Dermis blood vessel endothelial cell (primary cell): ENCODE measurements at regions not wholly inside any gene's neighbourhood (a gene's known extent, or its start where the extent isn't known, plus 50 kb on each side); places are given as distances from the start of the nearest gene placed in this dataset.
A peak's percentile ranks its signal among the peaks of the same experiment; 100 is the strongest.
"Not testable (repeated sequence)": the region's sequence is repeated elsewhere in the genome, so short reads cannot be mapped to it uniquely, and the experiment has no call there.

Source experiments
- DNase-seq: peaks from one replicate; pipeline ENCODE4 v3.0.0; 2010

DNA sequence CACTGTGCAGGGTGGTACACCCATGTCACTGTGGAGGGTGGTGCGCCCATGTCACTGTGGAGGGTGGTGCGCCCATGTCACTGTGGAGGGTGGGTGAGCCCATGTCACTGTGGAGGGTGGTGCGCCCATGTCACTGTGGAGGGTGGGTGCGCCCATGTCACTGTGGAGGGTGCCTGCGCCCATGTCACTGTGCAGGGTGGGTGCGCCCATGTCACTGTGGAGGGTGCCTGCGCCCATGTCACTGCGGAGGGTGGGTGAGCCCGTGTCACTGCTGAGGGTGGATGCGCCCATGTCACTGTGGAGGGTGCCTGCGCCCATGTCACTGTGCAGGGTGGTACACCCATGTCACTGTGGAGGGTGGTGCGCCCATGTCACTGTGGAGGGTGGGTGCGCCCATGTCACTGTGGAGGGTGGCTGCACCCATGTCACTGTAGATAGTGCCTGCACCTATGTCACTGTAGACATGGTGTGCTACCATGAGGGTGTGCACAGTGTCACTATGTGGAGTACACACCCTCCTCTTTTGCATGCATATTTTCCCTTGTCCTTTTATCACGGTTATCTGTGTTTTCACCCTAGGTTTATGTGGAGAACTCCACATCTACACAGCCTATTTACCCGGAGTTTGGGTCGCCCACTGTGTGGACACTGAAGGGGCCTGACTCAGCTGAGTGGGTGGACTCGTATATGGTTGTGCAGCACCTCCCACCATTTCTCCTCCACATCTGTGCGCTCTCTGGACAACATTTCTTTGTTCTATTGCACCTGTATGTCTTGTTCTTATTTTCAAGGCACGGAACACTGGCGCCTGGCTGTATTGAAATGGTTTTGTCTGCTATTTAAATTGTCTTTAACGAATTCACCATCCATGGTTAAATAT lies 222.4 kb downstream of the ERMARD start:
- DNase-seq = not testable (repeated sequence)

DNA sequence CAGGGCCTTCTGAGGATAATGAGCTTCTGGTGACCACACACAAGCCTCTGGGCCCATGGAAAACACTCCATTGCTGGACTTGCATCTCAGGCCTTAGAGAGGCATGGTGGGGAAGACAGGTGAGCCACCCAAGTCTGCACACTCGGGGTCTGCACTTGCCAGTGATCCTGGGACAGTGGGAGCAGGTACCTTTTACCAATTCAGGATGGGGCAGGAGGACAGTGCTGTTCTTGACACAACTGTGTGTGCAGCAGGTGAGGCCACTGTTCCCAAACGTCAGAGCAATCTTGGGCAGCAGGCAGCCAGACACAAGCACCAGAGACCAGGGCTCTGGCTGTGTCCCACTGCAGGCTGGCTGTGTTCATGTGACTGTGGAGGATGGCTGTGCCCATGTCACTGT lies 221.3 kb downstream of the ERMARD start:
- no peak for DNase-seq

DNA sequence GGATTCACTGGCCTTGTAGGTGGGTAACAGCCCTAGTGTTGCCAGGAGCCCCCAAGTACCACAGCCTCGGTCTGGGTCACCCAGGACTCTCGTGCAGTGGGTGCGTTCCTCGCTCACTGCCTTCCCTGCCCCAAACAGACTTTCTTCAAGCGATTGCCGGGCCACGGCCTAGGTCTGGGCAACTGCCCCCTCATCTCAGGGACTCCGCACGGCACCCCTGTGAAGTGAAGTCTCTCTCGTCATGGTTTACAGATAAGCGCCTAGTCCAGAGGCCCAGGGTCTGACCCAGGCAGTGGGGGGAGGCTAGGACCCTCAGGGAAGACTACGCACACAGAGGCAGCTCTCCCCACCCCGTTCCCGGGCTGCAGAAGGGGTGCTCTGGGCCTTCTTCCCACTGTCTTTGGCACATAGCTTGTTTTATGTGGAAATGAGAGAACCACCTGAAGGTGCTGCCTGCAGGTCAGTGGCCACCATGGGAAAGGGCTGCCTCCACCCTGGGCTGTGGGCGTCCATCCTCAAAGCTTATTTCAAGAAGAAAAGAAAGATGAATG lies 220.8 kb downstream of the ERMARD start:
- DNase-seq = no peak

DNA sequence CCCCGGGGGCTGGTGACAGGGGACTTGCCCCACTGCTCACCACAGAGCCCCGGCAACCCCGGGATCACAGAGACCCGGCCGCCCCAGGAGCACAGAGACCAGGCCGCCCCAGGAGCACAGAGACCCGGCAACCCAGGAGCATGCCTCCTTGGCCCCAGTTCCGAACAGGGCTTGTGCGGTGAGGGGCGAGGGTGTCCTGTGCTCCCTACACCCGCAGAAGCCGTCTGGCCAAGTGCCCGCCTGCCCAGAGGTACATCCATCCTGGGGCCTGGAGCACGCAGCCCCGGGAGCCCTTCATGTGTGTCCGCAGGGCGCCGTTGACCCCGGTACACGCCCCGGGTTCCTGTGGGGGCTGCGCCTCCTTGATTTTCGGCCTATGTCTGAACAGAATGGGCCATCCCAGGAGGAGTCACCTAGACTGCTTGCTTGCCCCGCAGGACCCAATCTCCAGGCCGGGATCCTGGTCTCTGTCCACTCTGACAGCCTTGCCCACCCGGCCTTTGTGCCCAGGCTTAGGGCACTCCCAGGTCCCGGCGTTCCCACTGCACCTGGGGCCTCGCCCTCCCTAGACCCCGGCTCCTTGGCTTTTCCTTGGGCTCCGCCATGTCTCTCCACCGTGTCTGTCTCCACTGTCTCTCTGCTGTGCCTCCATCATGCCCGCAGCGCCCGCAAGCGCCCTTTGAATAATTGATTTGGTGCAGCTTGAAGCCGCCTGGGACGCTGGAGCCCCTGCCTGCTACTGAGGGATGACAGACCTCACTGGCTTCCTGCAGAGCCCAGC lies 219.8 kb downstream of the ERMARD start:
- no peak for DNase-seq

- no peak for DNase-seq
Observed at GRCh38 chr6:169970306-169970988, 219.0 kb downstream of the ERMARD start.

GRCh38 chr6:169969372-169970099 lies 218.1 kb downstream of the ERMARD start:
- no peak for DNase-seq

- no peak for DNase-seq
Observed at GRCh38 chr6:169968541-169969270, 217.3 kb downstream of the ERMARD start.

- DNase-seq = no peak
Observed at GRCh38 chr6:169967687-169968086, 216.3 kb downstream of the ERMARD start.

DNA sequence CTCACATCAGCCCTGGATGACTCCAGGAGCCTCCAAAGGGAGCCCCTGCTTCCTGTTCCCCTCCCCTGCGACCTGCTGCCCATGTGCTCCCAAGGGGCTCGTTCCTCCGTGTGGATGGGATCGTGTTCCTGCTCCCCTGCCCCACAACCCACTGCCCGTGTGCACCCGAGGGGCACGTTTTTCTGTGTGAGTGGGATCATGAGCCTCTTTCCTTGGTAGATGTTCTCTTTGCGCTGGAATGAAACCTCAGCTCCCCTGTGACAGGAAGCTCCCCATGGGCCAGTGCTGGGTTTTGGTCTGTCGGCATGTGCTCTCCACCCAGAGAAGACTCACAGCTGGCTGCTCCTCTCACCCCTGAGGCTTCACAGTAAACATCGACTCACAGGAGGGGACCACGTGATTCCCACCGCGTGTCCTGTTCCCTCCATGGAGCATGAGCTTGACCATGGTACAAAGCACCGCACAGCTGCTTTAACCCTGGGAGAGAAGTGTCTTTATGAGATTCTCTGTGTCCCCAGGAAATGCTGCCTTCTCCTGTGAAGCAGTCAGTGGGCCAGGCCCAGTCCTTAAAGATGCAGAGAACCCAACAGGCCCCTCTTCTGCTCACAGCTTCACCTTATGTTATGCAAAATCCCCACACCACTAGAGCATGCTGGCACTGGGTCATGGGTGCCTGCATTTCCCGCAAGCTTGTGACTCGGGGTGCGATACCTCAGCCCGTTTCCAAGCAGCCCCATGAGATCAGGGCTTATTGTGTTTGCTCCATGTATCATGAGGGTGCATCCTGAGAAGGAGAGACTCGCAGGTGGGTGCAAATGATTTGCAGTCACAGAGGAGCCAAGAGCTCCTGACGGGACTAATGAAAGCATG lies 215.1 kb downstream of the ERMARD start:
- no peak for DNase-seq

DNA sequence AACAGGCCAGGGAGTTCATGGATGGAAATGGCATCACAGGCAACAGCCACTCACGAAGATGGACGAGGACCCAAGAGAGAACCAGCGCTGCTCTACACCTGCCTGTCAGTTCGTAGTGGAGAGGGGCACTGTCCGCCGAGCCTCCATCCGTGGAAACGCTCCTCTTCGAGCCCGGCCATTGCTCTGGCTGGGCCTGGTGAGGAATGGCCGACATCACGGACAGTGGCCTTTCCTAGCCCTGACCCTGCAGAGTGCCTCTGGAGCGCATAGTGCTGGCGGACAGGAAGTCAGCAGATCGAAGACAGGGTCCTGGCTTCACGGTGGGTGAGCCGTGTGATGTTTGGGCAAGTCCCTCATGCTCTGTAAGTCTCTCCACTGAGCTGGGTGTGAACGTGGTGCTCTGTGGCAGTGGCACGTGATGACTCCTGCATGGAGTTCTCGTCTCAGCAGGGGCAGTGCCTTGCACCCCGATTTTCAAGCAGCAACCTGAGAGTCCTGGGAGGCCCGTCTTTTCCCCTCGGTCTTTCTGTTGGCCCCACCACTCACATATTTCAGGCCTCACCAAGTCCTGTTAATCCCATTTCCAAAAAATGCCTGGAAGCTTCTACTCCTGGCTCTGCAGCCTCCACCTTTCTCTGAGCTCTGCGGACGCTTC lies 214.4 kb downstream of the ERMARD start:
- DNase-seq = no peak

- DNase-seq = no peak
Observed at GRCh38 chr6:169965239-169965638, 213.8 kb downstream of the ERMARD start.

DNA sequence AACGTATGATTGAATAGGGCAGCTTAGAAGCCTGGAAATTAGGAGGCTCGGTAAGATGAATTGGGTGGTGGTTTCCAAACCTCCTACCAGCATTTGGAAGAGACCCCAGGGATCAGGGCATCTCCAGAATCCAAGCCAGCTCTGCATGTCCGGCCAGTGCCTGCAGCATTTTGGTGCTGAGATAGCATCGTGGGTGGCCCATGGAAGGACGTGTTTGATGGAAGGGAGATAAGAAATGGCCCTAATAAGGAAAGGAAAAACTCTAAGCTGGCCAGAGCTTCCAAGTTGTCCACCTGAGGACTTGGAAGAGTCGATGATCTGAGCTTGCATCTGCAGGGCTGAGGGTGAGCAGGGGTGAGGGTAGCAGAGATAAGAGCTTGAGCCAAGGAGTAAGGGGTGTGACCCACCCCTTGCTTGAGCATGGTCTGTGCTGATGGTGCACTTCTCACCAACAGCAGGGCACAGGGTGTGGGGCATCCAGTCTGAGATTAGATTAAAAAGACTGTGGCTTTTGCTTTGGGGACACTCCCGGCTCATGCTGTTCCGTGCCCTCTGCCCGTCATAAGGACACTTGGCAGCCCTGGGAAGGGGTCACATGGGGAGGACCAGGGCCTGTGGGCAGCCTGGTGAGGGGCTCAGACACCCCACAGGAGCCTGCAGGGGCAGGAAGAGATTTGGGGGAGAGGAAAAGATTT lies 213.2 kb downstream of the ERMARD start:
- DNase-seq = no peak

DNA sequence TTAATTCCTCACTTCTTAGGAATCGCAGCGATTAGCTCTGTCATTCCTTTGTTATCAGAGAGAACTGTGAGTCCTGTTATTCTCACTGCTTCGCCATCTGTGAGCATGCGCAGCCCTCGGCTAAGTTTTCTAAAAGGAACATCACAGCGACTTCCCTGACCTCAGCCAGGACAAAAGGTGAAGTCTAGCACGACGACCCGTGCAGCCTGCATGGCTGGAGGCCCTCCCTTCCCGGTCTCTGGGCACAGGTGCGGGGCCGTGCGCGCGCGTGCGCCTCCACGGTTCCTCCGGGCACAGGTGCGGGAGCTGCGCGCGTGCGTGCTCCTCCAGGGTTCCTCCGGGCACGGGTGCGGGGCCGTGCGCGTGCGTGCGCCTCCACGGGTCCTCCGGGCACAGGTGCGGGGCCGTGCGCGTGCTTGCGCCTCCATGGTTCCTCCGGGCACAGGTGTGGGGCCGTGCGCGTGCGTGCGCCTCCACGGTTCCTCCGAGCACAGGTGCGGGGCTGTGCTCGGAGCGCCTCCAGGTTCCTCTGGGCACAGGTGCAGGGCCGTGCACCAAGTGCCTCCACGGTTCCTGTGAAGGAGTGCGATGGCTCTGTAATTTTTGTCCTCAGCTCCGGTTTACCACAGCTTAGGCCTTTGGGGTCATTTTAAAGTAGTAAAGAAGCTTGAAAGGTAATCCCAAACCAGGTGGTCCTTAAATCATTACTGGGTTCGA lies 212.3 kb downstream of the ERMARD start:
- no peak for DNase-seq

DNA sequence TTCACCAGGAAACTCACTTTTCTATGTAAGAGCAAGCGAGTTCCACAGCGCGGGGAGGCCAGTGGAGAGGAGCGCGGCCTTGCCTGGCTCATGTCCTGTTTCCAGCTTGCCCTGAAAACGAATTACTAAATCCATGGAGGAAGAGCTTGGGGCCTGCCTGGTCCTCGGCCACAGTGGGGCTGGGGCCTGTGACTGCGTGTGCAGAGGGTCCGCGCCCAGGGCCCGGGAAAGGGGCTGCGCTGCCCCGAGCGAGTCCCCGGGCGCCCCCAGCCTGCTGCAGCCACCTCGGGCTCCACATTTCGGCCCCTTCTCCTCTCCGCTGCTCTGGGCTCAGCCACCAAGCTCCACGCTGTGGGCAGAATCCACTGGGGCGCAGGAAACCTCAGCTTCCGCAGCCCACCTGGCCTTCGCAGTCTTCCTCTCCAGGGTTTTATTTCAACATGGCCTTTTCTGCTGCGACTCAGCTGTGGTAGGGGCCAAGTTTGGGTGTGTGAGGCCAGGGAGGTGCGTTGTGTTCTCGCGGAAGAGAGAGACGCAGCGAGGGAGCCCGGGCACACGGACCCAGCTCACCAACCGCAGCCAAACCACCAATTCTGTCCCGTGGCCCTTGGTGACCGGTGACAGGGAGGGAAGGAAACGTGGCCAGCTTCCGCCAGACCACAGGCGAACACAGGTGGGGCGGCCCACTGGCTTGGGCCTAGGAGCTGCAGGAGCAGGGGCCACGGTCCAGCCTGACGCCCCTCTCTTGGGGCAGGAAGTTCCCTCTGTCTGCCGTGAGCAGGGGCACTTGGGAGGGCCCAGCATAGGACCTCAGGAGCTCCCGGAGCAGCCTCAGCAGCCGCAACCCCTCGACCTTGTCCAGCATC lies 211.4 kb downstream of the ERMARD start:
- no peak for DNase-seq

DNA sequence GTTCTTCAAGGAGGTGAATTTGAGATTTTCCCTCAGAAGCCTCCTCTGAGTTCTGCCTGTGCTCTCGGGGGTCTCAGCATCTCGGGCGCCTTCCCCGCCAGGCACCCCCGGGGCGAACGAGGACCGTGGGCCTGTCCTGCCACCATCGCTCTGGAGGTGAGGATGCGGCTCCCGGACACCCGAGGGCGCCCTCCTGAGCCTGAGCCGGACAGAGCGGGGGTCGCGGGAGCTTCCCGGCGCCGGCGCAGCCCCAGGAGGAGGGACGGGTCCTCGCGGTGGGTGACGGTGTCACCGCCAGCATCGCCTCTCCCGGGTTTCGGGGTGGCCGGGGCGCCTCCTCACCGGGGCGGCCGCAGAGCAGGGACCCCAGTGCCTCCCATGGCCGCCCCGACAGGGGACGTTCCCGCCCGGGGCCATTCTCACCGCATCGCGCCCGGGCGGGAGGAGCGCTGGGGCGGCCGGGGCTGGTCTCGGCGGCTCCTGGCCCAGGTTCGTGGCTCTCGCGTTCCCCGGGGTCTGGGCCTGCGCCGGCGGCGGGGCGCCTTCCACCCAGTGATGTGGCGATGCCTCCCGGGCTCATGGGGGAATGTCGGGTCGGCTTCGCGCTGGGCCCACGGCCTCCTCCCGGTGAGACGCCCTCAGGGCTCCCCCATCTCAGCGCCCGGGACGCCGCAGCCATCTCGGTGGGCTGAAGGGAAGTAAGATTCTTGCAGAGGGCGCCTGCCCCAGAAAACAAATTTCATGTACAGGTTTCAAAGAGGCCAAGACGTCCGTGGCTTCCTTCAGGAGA lies 210.5 kb downstream of the ERMARD start:
- peak; percentile 64 for DNase-seq

DNA sequence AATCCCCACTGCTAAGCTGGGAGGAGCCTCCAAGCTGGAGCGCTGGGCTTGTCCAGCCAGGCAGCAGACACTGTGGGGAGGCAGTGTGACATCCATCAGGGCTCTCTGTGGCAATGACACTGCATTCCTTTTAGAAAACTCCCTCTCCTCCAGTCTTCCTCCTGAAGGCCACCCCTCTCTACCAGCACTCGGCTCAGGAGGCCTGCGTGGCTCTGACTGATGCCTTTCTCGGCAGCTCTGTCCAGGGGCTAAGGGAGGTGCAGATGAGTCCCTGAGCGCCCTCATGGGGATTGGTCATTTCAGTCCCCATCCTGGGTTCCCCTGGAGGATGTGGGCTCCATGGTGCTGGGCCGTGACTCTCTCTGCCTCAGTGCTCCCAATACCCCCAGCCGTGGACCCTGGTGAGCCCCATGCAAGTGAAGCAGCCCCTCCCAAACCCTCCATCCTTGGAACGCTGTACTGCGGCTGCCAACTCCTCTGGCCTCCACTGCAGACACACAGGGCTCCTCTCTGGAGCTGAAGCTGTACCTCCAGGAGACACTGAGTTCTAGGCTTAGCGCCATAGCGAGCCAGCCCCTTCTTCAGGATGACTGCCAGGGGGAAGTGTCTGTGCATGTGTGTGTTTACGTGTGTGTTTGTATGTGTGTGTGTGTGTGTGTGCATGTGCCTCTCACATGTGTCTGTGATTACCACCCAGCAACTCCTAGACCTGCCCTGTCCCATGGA lies 209.6 kb downstream of the ERMARD start:
- DNase-seq = no peak
